ENCODE measurements at regions not wholly inside any gene's neighbourhood (a gene's known extent, or its start where the extent isn't known, plus 50 kb on each side); places are given as distances from the start of the nearest gene placed in this dataset.

DNA sequence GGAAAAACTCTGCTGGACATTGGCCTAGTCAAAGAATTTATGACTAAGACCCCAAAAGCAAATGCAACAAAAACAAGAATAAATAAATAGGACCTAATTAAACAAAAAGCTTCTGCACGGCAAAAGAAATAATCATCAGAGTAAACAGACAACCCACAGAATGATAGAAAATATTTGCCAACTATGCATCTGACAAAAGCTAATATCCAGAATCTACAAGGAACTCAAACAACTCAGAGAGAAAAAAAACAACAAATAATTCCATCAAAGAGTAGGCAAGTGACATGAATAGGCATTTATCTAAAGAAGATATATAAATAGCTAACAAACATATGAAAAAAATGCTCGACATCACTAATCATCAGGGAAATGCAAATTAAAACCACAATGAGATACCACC lies 91.2 kb upstream of the PALMD start:
- DNase-seq (ENCODE audit: low read depth): no peak
- TF ChIP-seq, protein P1, sequence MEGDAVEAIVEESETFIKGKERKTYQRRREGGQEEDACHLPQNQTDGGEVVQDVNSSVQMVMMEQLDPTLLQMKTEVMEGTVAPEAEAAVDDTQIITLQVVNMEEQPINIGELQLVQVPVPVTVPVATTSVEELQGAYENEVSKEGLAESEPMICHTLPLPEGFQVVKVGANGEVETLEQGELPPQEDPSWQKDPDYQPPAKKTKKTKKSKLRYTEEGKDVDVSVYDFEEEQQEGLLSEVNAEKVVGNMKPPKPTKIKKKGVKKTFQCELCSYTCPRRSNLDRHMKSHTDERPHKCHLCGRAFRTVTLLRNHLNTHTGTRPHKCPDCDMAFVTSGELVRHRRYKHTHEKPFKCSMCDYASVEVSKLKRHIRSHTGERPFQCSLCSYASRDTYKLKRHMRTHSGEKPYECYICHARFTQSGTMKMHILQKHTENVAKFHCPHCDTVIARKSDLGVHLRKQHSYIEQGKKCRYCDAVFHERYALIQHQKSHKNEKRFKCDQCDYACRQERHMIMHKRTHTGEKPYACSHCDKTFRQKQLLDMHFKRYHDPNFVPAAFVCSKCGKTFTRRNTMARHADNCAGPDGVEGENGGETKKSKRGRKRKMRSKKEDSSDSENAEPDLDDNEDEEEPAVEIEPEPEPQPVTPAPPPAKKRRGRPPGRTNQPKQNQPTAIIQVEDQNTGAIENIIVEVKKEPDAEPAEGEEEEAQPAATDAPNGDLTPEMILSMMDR (IDR thresholded peaks at IDR 0.05; ENCODE audit: insufficient read depth, low read depth, low read length): no peak
- H3K4me3 ChIP-seq (ENCODE audit: low read depth, low read length): no peak overlapping the region

DNA sequence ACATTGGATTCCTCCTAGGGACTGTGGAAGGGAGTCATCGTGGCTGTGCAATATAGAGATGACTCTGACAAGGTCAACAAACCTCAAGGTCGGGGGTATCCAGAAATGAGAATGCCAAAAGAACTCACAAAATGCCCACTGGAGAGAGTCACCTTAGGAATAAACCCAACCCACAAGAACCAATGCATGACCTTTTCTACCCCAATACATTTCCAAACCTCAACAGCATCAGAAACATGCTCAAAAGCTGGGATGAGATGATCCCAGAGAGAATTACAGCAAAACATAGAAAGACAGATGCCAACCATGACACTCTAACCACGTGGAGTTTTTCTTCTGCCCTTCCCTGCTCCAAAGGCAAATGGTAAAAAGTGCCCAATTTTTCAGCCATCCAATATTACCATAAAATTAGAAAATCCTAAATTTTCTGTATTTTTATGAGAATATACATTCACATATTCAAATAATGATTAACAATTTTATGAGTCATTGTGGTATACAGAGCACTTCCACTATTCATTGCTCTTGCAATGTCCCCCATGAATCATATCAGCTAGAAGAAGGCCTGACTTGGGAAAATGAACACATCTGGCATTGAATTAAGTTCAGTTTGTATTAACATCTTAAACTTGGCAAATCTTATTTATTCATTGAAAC lies 88.2 kb upstream of the PALMD start:
- no peak overlapping the region for H3K4me3 ChIP-seq (ENCODE audit: low read depth, low read length)
- DNase-seq (ENCODE audit: low read depth): peak; percentile 67
- TF ChIP-seq, protein P1 (IDR thresholded peaks at IDR 0.05; ENCODE audit: insufficient read depth, low read depth, low read length): no peak

DNA sequence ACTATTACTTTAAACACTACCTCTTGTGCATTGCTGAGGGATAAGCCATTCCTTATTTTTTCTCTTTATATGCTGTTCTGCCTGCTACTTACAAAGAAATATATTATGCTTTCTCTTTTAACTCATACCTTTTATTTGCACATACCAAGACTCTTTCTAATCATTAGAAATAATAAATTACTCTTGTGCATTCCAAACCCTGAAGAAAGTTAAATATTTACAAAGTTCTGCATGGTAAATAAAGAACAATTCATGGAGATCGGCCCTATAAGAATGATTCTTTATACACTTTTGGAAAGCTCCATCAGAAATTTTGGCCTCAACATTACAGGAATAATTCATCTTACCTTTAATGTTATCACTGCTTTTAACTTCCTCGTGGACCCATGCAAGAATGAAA lies 86.7 kb upstream of the PALMD start:
- DNase-seq (ENCODE audit: low read depth): no peak
- H3K4me3 ChIP-seq (ENCODE audit: low read depth, low read length): no peak overlapping the region
- TF ChIP-seq, protein P1 (IDR thresholded peaks at IDR 0.05; ENCODE audit: insufficient read depth, low read depth, low read length): no peak

DNA sequence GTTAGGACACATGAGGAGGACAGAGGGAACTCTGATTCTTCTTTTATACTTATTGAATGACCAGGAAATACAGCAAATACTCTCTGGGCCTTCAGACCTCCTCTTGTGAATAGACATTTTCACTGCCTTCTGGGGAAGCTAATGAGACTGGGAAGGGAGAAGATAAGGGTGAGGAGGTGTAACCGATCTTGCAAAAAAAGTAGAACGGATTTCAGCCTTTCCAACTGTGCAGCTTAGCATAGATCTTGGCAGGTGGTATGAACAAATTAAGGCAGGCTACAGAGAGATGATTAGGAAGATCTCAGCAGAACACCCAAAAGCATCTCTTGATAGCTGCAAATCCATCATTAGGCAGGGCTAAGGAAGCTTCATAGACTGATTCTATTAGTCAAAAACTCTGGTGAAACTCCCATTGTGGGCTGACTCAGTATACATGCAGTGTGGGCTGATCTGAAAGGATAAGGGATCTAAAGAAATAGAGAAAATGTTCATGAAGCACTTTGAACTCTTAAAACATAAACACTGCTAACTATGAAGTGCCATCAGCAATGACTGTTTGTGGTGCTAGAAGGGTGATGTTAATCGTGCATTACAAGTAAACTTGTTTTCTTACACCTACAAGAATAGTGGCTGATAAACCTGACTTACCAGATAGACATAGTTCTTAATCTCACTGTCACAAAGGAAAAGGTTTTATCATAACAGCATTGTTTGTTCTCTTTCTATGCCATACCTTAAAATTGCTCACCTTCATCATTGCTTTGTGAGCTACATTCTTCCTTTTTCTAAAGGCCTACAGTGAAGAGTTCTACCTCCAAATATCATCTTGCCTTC lies 85.5 kb upstream of the PALMD start:
- no peak for DNase-seq (ENCODE audit: low read depth)
- TF ChIP-seq, protein P1 (IDR thresholded peaks at IDR 0.05; ENCODE audit: insufficient read depth, low read depth, low read length): no peak
- no peak overlapping the region for H3K4me3 ChIP-seq (ENCODE audit: low read depth, low read length)

DNA sequence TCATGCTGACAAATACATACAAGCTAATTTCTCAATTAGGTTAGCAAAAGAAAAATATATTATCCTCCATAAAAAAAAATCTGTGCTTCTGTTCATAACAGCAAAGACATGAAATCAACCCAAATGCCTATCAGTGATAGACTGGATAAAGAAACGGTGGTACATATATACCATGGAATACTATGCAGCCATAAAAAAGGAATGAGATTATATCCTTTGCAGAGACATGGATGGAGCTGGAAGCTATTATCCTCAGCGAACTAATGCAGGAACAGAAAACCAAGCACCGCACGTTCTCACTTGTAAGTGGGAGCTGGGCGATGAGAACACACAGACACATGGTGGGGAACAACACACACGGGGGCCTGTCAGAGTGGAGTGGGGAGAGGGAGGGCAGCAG lies 84.0 kb upstream of the PALMD start:
- TF ChIP-seq, protein P1 (IDR thresholded peaks at IDR 0.05; ENCODE audit: insufficient read depth, low read depth, low read length): no peak
- H3K4me3 ChIP-seq (ENCODE audit: low read depth, low read length): no peak overlapping the region
- no peak for DNase-seq (ENCODE audit: low read depth)

DNA sequence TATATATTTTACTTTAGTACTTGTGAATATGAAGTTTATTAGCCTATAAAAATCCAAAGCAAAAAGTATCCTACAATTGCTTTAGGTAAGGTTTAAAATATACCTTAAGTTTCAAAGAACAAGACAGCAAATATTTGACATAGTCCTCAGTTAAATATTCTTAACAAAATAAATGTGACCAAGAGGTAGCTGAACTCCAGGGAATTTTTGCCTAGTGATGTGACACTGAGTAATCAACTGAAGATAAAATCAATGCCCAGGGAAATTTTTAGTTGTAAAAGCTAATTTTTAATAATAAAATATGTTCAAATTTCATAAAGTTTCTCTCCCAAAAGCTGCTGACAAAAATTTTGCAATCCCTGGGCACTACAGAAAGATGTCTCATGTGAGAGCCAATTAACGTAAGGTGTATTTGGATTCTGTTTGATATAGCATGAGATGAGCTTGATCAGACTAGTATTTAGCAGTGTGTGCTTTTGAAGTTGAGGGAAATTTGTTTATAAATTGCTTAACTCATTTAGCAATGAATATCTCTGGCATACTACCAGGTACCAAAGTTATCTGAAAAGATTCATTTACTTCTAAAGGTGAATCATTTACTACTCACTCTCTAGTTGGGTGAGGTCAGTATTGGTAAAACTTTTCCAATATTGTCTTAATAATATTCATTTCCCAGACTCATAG lies 80.2 kb upstream of the PALMD start:
- no peak for DNase-seq (ENCODE audit: low read depth)
- TF ChIP-seq, protein P1 (IDR thresholded peaks at IDR 0.05; ENCODE audit: insufficient read depth, low read depth, low read length): no peak
- no peak overlapping the region for H3K4me3 ChIP-seq (ENCODE audit: low read depth, low read length)

Measured in fibroblast of villous mesenchyme (primary cell).